Osteocyte (in vitro differentiated cells): ENCODE measurements at regions not wholly inside any gene's neighbourhood (a gene's known extent, or its start where the extent isn't known, plus 50 kb on each side); places are given as distances from the start of the nearest gene placed in this dataset.

Experiments used
- DNase-seq: peaks from one replicate; pipeline ENCODE4 v3.0.0; 2021; ENCODE audit warnings: mixed read lengths; ENCODE audit not compliant: unreplicated experiment; ENCODE audit errors: extremely low spot score
- H3K27ac Mint-ChIP-seq: one replicate; pipeline ENCODE4 v1.8.0; 2021; ENCODE audit warnings: mild to moderate bottlenecking, mixed read lengths; ENCODE audit not compliant: unreplicated experiment
- H3K27me3 Mint-ChIP-seq: one replicate; pipeline ENCODE4 v1.8.0; 2021; ENCODE audit warnings: mixed read lengths; ENCODE audit not compliant: unreplicated experiment
- H3K36me3 Mint-ChIP-seq: one replicate; pipeline ENCODE4 v1.8.0; 2021; ENCODE audit warnings: mixed read lengths; ENCODE audit not compliant: unreplicated experiment
- H3K4me1 Mint-ChIP-seq: one replicate; pipeline ENCODE4 v1.8.0; 2021; ENCODE audit warnings: mixed read lengths; ENCODE audit not compliant: unreplicated experiment
- H3K4me3 Mint-ChIP-seq: one replicate; pipeline ENCODE4 v1.8.0; 2021; ENCODE audit warnings: mild to moderate bottlenecking, moderate library complexity, mixed read lengths; ENCODE audit not compliant: unreplicated experiment
- H3K9me3 Mint-ChIP-seq: one replicate; pipeline ENCODE4 v1.8.0; 2021; ENCODE audit warnings: mixed read lengths; ENCODE audit not compliant: unreplicated experiment
- TF ChIP-seq, protein P1 (sequence below): fragments of 200-600 bp; sonication (generic); IDR thresholded peaks from 2 replicates; pipeline ENCODE4 v1.5.0; 2021; ENCODE audit warnings: antibody characterized with exemption, mild to moderate bottlenecking, moderate library complexity

- Mint-ChIP-seq H3K4me1 (peaks cover 15% of the 10 kb centered on the region), H3K4me3 (no peak overlapping the region)
Measured at GRCh38 chr4:124946696-124947095, 234.2 kb upstream of the ANKRD50 start.

DNA sequence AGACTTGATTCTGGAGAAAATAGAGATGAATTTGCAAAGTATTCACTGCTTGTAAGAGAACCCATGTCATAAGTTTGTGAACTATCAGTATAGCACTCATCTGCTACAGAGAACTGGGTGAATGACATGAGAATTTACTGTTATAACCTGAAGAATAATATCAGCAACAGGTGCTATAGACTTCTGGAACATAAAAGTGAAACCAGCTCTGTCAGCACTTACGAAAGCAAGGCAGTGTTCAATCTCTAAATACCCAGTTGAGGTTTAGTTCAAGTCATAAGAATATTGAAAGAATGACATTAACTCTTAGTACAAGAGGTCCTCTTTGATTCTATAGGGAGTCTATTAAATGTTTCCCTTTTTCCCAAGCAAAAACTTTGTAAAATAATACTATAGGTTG is 232.9 kb upstream of the ANKRD50 start:
- H3K27me3 Mint-ChIP-seq = no peaks in the 10 kb centered on the region
- H3K4me1 Mint-ChIP-seq = peaks cover 23% of the 10 kb centered on the region
- H3K27ac Mint-ChIP-seq = no peak overlapping the region
- TF ChIP-seq, protein P1, sequence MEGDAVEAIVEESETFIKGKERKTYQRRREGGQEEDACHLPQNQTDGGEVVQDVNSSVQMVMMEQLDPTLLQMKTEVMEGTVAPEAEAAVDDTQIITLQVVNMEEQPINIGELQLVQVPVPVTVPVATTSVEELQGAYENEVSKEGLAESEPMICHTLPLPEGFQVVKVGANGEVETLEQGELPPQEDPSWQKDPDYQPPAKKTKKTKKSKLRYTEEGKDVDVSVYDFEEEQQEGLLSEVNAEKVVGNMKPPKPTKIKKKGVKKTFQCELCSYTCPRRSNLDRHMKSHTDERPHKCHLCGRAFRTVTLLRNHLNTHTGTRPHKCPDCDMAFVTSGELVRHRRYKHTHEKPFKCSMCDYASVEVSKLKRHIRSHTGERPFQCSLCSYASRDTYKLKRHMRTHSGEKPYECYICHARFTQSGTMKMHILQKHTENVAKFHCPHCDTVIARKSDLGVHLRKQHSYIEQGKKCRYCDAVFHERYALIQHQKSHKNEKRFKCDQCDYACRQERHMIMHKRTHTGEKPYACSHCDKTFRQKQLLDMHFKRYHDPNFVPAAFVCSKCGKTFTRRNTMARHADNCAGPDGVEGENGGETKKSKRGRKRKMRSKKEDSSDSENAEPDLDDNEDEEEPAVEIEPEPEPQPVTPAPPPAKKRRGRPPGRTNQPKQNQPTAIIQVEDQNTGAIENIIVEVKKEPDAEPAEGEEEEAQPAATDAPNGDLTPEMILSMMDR = no peak
- no peaks in the 10 kb centered on the region for H3K9me3 Mint-ChIP-seq
- no peak overlapping the region for H3K4me3 Mint-ChIP-seq
- no peak for DNase-seq
- H3K36me3 Mint-ChIP-seq = no peaks in the 10 kb centered on the region

More at GRCh38 chr4:124946696-124947095, 234.2 kb upstream of the ANKRD50 start:
- Mint-ChIP-seq H3K27ac (no peak overlapping the region), H3K9me3 (no peaks in the 10 kb centered on the region), H3K27me3 (no peaks in the 10 kb centered on the region), H3K36me3 (peaks cover 7% of the 10 kb centered on the region)
- DNase-seq = no peak
- TF ChIP-seq, protein P1 = no peak

DNA sequence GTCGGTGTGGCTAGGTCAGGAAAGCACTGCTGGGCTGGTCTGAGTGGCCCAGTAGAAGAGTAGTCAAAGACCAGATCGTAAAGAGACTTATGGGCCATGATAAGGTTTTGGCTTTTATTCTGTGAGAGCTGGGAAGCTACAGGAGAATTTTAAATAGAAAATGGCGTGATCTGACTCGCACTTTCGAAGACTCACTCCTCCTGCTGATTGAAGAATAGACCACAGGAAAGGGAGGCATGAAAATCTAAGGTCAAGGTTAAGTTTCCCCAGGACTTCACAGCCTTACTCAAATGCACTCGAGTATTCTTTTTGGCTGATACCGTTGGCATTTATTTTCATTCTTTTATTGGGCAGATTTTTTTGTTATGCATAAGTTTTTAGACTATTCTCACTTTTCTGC is 231.4 kb upstream of the ANKRD50 start:
- Mint-ChIP-seq H3K27me3 (no peaks in the 10 kb centered on the region), H3K36me3 (no peaks in the 10 kb centered on the region), H3K4me1 (peaks cover 35% of the 10 kb centered on the region), H3K27ac (no peak overlapping the region), H3K9me3 (no peaks in the 10 kb centered on the region), H3K4me3 (no peak overlapping the region)
- TF ChIP-seq, protein P1 = no peak
- no peak for DNase-seq

DNA sequence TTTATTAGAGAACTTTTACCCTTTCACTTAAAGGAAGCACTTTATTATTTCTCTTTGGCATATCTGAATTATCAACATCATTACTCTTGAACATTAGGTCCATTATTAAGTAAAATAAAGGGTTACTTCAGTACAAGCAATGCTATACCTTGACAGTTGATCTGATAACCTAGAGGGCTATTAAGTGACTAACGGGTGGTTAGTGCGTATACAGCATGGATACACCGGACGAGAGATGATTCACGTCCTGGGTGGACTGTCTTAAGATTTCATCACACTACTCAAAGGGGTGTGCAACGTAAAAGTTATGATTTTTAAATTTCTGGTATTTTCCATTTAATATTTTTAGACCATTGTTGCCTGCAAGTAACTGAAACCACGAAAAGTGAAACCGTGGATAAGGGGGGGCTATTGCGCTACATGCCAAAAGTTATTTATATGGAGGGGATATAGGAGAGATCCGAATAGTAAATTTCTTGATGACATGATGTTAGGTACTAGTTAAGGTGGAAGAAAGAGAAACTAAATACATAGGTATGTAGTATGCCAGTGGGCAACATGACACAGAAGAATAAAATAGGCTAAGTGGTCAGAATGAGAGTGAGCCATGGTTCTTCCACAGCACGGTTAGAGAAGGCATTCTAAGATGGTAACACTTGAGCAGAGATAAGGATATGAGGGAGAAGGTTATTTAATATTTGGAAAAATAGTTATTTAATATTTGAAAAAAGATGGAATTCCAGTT is 230.8 kb upstream of the ANKRD50 start:
- no peak for DNase-seq
- Mint-ChIP-seq H3K9me3 (no peaks in the 10 kb centered on the region), H3K4me3 (no peak overlapping the region), H3K27ac (no peak overlapping the region), H3K4me1 (peaks cover 36% of the 10 kb centered on the region), H3K36me3 (no peaks in the 10 kb centered on the region), H3K27me3 (no peaks in the 10 kb centered on the region)
- TF ChIP-seq, protein P1 = no peak

GRCh38 chr4:124941267-124941666 is 228.7 kb upstream of the ANKRD50 start:
- no peak for DNase-seq
- TF ChIP-seq, protein P1 = no peak
- Mint-ChIP-seq H3K9me3 (no peaks in the 10 kb centered on the region), H3K36me3 (no peaks in the 10 kb centered on the region), H3K4me3 (no peak overlapping the region), H3K27me3 (no peaks in the 10 kb centered on the region), H3K4me1 (peaks cover 46% of the 10 kb centered on the region), H3K27ac (no peak overlapping the region)
